ENCODE measurements at regions not wholly inside any gene's neighbourhood (a gene's known extent, or its start where the extent isn't known, plus 50 kb on each side); places are given as distances from the start of the nearest gene placed in this dataset.

- TF ChIP-seq, protein P1, sequence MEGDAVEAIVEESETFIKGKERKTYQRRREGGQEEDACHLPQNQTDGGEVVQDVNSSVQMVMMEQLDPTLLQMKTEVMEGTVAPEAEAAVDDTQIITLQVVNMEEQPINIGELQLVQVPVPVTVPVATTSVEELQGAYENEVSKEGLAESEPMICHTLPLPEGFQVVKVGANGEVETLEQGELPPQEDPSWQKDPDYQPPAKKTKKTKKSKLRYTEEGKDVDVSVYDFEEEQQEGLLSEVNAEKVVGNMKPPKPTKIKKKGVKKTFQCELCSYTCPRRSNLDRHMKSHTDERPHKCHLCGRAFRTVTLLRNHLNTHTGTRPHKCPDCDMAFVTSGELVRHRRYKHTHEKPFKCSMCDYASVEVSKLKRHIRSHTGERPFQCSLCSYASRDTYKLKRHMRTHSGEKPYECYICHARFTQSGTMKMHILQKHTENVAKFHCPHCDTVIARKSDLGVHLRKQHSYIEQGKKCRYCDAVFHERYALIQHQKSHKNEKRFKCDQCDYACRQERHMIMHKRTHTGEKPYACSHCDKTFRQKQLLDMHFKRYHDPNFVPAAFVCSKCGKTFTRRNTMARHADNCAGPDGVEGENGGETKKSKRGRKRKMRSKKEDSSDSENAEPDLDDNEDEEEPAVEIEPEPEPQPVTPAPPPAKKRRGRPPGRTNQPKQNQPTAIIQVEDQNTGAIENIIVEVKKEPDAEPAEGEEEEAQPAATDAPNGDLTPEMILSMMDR (IDR thresholded peaks at IDR 0.05; ENCODE audit: insufficient read depth, low read length), result no peak
- no peak for TF ChIP-seq POLR2AphosphoS5 (IDR thresholded peaks at IDR 0.05; ENCODE audit: low read depth)
- TF ChIP-seq GABPA (IDR thresholded peaks at IDR 0.05; ENCODE audit: low read depth), result no peak
- no peak for TF ChIP-seq SPI1 (IDR thresholded peaks at IDR 0.05; ENCODE audit: borderline replicate concordance, low read depth)
- no peak for TF ChIP-seq REST (IDR thresholded peaks at IDR 0.05; ENCODE audit: insufficient replicate concordance, low read depth)
Observed at GRCh38 chr6:81455641-81456040, 296.8 kb downstream of the TENT5A start.

Data from HL-60 (cell line).